Mesenchymal stem cell (in vitro differentiated cells and primary cell): ENCODE measurements at regions not wholly inside any gene's neighbourhood (a gene's known extent, or its start where the extent isn't known, plus 50 kb on each side); places are given as distances from the start of the nearest gene placed in this dataset.

ENCODE experiments used
- DNase-seq: peaks from one replicate; pipeline ENCODE4 v3.0.0-alpha.2; 2013
- H2AFZ ChIP-seq: one replicate; pipeline ENCODE4 v1.6.1; 2013; ENCODE audit warnings: low read depth, mild to moderate bottlenecking, control low read depth, inconsistent platforms, low read length, moderate library complexity
- H2AK5ac ChIP-seq: 2 replicates; pipeline ENCODE4 v1.6.1; 2013; ENCODE audit warnings: low read length, moderate library complexity, mild to moderate bottlenecking, inconsistent platforms; ENCODE audit not compliant: severe bottlenecking
- H2BK120ac ChIP-seq: one replicate; pipeline ENCODE4 v1.6.1; 2013; ENCODE audit warnings: low read depth, mild to moderate bottlenecking, inconsistent platforms, low read length, moderate library complexity
- H2BK12ac ChIP-seq, 2 experiments: one replicate each; pipeline ENCODE4 v1.6.1; 2013; ENCODE audit warnings: inconsistent platforms in 2 of 2, low read length in 2 of 2, mild to moderate bottlenecking in 2 of 2, moderate library complexity in 2 of 2, control low read depth in 1 of 2
- H2BK15ac ChIP-seq: one replicate; pipeline ENCODE4 v1.6.1; 2013; ENCODE audit warnings: mild to moderate bottlenecking, low read depth, inconsistent platforms; ENCODE audit not compliant: poor library complexity, severe bottlenecking
- H2BK5ac ChIP-seq: 2 replicates; pipeline ENCODE4 v1.6.1; 2013; ENCODE audit warnings: low read depth, mild to moderate bottlenecking, low read length, control low read depth, inconsistent platforms; ENCODE audit not compliant: poor library complexity, severe bottlenecking
- H3K14ac ChIP-seq, 2 experiments: one replicate each; pipeline ENCODE4 v1.6.1; 2013; ENCODE audit warnings: inconsistent platforms in 2 of 2, low read length in 2 of 2, control low read depth in 1 of 2, mild to moderate bottlenecking in 1 of 2, moderate library complexity in 1 of 2
- H3K18ac ChIP-seq, 2 experiments: one replicate each; pipeline ENCODE4 v1.6.1; 2013; ENCODE audit warnings: inconsistent platforms in 2 of 2, low read length in 2 of 2, control low read depth in 1 of 2, low read depth in 1 of 2, mild to moderate bottlenecking in 1 of 2
- H3K23ac ChIP-seq, 2 experiments: one replicate each; pipeline ENCODE4 v1.6.1; 2013; ENCODE audit warnings: inconsistent platforms in 2 of 2, low read length in 2 of 2, mild to moderate bottlenecking in 2 of 2, moderate library complexity in 2 of 2, control low read depth in 1 of 2
- H3K27ac ChIP-seq: 2 replicates; pipeline ENCODE4 v1.5.1; 2013; ENCODE audit warnings: mild to moderate bottlenecking, moderate library complexity, low read length, control low read depth, inconsistent platforms; ENCODE audit not compliant: poor library complexity, severe bottlenecking
- H3K27me3 ChIP-seq, 2 experiments: 2 replicates each; pipeline versions ENCODE4 v1.6.1 to v1.7.0; 2013; ENCODE audit warnings: low read length in 2 of 2, mild to moderate bottlenecking in 2 of 2, moderate library complexity in 2 of 2, control low read depth in 1 of 2, inconsistent platforms in 1 of 2; ENCODE audit not compliant: control insufficient read depth in 1 of 2, insufficient read depth in 1 of 2
- H3K36me3 ChIP-seq, 2 experiments: 2 replicates each; pipeline versions ENCODE4 v1.6.1 to v1.7.0; 2013; ENCODE audit warnings: low read length in 2 of 2, control low read depth in 1 of 2, inconsistent platforms in 1 of 2, low read depth in 1 of 2, mild to moderate bottlenecking in 1 of 2; ENCODE audit not compliant: insufficient read depth in 2 of 2, control insufficient read depth in 1 of 2
- H3K4ac ChIP-seq, 2 experiments: one replicate each; pipeline ENCODE4 v1.6.1; 2013; ENCODE audit warnings: inconsistent platforms in 2 of 2, low read length in 2 of 2, mild to moderate bottlenecking in 2 of 2, moderate library complexity in 2 of 2, control low read depth in 1 of 2, low read depth in 1 of 2
- H3K4me1 ChIP-seq: 2 replicates; pipeline ENCODE4 v1.6.1; 2013; ENCODE audit warnings: low read depth, low read length, control low read depth; ENCODE audit not compliant: control insufficient read depth, insufficient read depth
- H3K4me2 ChIP-seq: 2 replicates; pipeline ENCODE4 v1.6.1; 2013; ENCODE audit warnings: low read length, mild to moderate bottlenecking, inconsistent platforms; ENCODE audit not compliant: poor library complexity, severe bottlenecking
- H3K4me3 ChIP-seq, 2 experiments: 2 replicates each; pipeline versions ENCODE4 v1.5.1 to v1.7.0; 2013; ENCODE audit warnings: low read length in 2 of 2, mild to moderate bottlenecking in 2 of 2, control low read depth in 1 of 2, low read depth in 1 of 2; ENCODE audit not compliant: insufficient read depth in 1 of 2
- H3K79me1 ChIP-seq: replicated peaks from 2 replicates; pipeline ENCODE4 v1.6.1; 2013; ENCODE audit warnings: mild to moderate bottlenecking, control low read depth, low read length, inconsistent platforms; ENCODE audit not compliant: poor library complexity, severe bottlenecking
- H3K9ac ChIP-seq: 2 replicates; pipeline ENCODE4 v1.7.0; 2013; ENCODE audit warnings: mild to moderate bottlenecking, low read length, moderate library complexity
- H3K9me3 ChIP-seq: 2 replicates; pipeline ENCODE4 v1.7.0; 2013; ENCODE audit warnings: mild to moderate bottlenecking, low read length; ENCODE audit not compliant: control insufficient read depth
- H4K8ac ChIP-seq: one replicate; pipeline ENCODE4 v1.6.1; 2013; ENCODE audit warnings: inconsistent platforms, mild to moderate bottlenecking, low read length, moderate library complexity
- H4K91ac ChIP-seq: one replicate; pipeline ENCODE4 v1.6.1; 2013; ENCODE audit warnings: mild to moderate bottlenecking, low read length, inconsistent platforms
- WGBS: methylation state at CpG from one replicate; pipeline ENCODE4 v1.1.7; 2013; ENCODE audit warnings: mixed read lengths; 5-methylcytosine and 5-hydroxymethylcytosine counted together

- H2BK12ac ChIP-seq, result no peak overlapping the region
- no peak overlapping the region for H2AFZ ChIP-seq
- no peak overlapping the region for H3K23ac ChIP-seq
- no peaks in the 10 kb centered on the region for H3K36me3 ChIP-seq
- no peak overlapping the region for H3K27ac ChIP-seq
- peaks cover 0 to 7% of the 10 kb centered on the region in 2 experiments for H3K27me3 ChIP-seq
- H3K9me3 ChIP-seq, result no peaks in the 10 kb centered on the region
- 78% methylated on average over 1 of the region's 2 CpGs for WGBS
- no peak for DNase-seq
- H3K4ac ChIP-seq, result no peak overlapping the region
- no peak overlapping the region for H2BK5ac ChIP-seq
- H3K79me1 ChIP-seq, result no peaks in the 10 kb centered on the region
- H3K4me3 ChIP-seq, result no peak overlapping the region
- H4K91ac ChIP-seq, result no peak overlapping the region
- H3K14ac ChIP-seq, result no peak overlapping the region
- H2BK120ac ChIP-seq, result no peak overlapping the region
- no peak overlapping the region for H2AK5ac ChIP-seq
- no peak overlapping the region for H2BK15ac ChIP-seq
- no peak overlapping the region for H3K18ac ChIP-seq
- H3K4me2 ChIP-seq, result no peak overlapping the region
- H3K4me1 ChIP-seq, result no peaks in the 10 kb centered on the region
- no peak overlapping the region for H4K8ac ChIP-seq
- no peak overlapping the region for H3K9ac ChIP-seq
Measured at GRCh38 chr14:29391801-29392200, 535.8 kb downstream of the PRKD1 start.

- 80% methylated on average over 3 of the region's 3 CpGs for WGBS
- Histone ChIP-seq H4K8ac (no peak overlapping the region), H2BK5ac (no peak overlapping the region)
Measured at GRCh38 chr14:29392287-29392686, 535.4 kb downstream of the PRKD1 start.

GRCh38 chr14:29403091-29403490 lies 524.6 kb downstream of the PRKD1 start:
- no peak overlapping the region for H3K9ac ChIP-seq
- no peak overlapping the region for H2AK5ac ChIP-seq
- no peak overlapping the region for H3K27ac ChIP-seq
- H2AFZ ChIP-seq, result no peak overlapping the region
- DNase-seq, result no peak
- H3K36me3 ChIP-seq, result no peaks in the 10 kb centered on the region
- no peak overlapping the region for H3K18ac ChIP-seq
- no peak overlapping the region for H2BK120ac ChIP-seq
- H3K79me1 ChIP-seq, result no peaks in the 10 kb centered on the region
- H2BK5ac ChIP-seq, result no peak overlapping the region
- H3K27me3 ChIP-seq, result no peaks in the 10 kb centered on the region
- H3K14ac ChIP-seq, result no peak overlapping the region
- no peak overlapping the region for H3K4me3 ChIP-seq
- H3K4me1 ChIP-seq, result no peaks in the 10 kb centered on the region
- no peak overlapping the region for H2BK12ac ChIP-seq
- H3K9me3 ChIP-seq, result peaks cover 13% of the 10 kb centered on the region
- no peak overlapping the region for H3K4me2 ChIP-seq
- H3K4ac ChIP-seq, result no peak overlapping the region
- H3K23ac ChIP-seq, result no peak overlapping the region
- 49% methylated on average over 1 of the region's 2 CpGs for WGBS
- no peak overlapping the region for H4K91ac ChIP-seq
- H4K8ac ChIP-seq, result no peak overlapping the region
- no peak overlapping the region for H2BK15ac ChIP-seq

More at GRCh38 chr14:29392287-29392686, 535.4 kb downstream of the PRKD1 start:
- no peak overlapping the region for H3K4ac ChIP-seq
- H3K18ac ChIP-seq, result no peak overlapping the region
- H3K23ac ChIP-seq, result no peak overlapping the region
- H2BK120ac ChIP-seq, result no peak overlapping the region
- no peak overlapping the region for H3K4me2 ChIP-seq
- no peak overlapping the region for H3K9ac ChIP-seq
- H3K36me3 ChIP-seq, result no peaks in the 10 kb centered on the region
- H3K79me1 ChIP-seq, result no peaks in the 10 kb centered on the region
- H2AK5ac ChIP-seq, result no peak overlapping the region
- H3K27ac ChIP-seq, result no peak overlapping the region
- H3K4me1 ChIP-seq, result no peaks in the 10 kb centered on the region
- DNase-seq, result no peak
- no peaks in the 10 kb centered on the region for H3K9me3 ChIP-seq
- no peak overlapping the region for H4K91ac ChIP-seq
- no peak overlapping the region for H2BK12ac ChIP-seq
- H3K4me3 ChIP-seq, result no peak overlapping the region
- H3K14ac ChIP-seq, result no peak overlapping the region
- H3K27me3 ChIP-seq, result peaks cover 0 to 7% of the 10 kb centered on the region in 2 experiments
- no peak overlapping the region for H2BK15ac ChIP-seq
- no peak overlapping the region for H2AFZ ChIP-seq

GRCh38 chr14:29410581-29410980 lies 517.1 kb downstream of the PRKD1 start:
- H2BK12ac ChIP-seq, result no peak overlapping the region
- H2BK120ac ChIP-seq, result no peak overlapping the region
- no peaks in the 10 kb centered on the region for H3K79me1 ChIP-seq
- H4K8ac ChIP-seq, result no peak overlapping the region
- no peak overlapping the region for H3K18ac ChIP-seq
- no peak overlapping the region for H3K4me2 ChIP-seq
- no peak overlapping the region for H3K23ac ChIP-seq
- H2AFZ ChIP-seq, result no peak overlapping the region
- H3K9ac ChIP-seq, result no peak overlapping the region
- H2AK5ac ChIP-seq, result no peak overlapping the region
- H3K36me3 ChIP-seq, result no peaks in the 10 kb centered on the region
- no peak overlapping the region for H3K4me3 ChIP-seq
- H3K4ac ChIP-seq, result no peak overlapping the region
- no peak for DNase-seq
- WGBS, result 78% methylated on average over 2 of the region's 2 CpGs
- no peaks in the 10 kb centered on the region for H3K27me3 ChIP-seq
- H4K91ac ChIP-seq, result no peak overlapping the region
- no peak overlapping the region for H3K14ac ChIP-seq
- H2BK5ac ChIP-seq, result no peak overlapping the region
- peaks cover 13% of the 10 kb centered on the region for H3K9me3 ChIP-seq
- no peak overlapping the region for H2BK15ac ChIP-seq
- no peaks in the 10 kb centered on the region for H3K4me1 ChIP-seq
- no peak overlapping the region for H3K27ac ChIP-seq
